K562 (cell line): ENCODE measurements at regions not wholly inside any gene's neighbourhood (a gene's known extent, or its start where the extent isn't known, plus 50 kb on each side); places are given as distances from the start of the nearest gene placed in this dataset.

Experiments
- ATAC-seq: fragments of 200-7000 bp; cut with Tn5 transposase; 3 replicates; pipeline ENCODE4 v1.9.1; 2020; ENCODE audit warnings: moderate library complexity
- BruUV-seq: library from RNA; stranded (reverse); fragments of 400-500 nt; replicated peaks from 2 replicates; lab custom pipeline; 2021; lab: Mats Ljungman, UMichigan
- CTCF ChIA-PET: fragments of 300-600 bp; formaldehyde crosslinking; extraction: SDS; loops from one replicate; lab custom pipeline; 2021; ENCODE audit warnings: low intra/inter-chr PET ratio; lab: Yijun Ruan, JAX
- POLR2A ChIA-PET: fragments of 300-600, 350-650 bp; sonication (Branson Sonifier 250); formaldehyde crosslinking; extraction: SDS; loops from one replicate; lab custom pipeline; 2021; ENCODE audit warnings: antibody characterized with exemption, inconsistent platforms; lab: Yijun Ruan, JAX
- DNase-seq, 4 experiments: peaks; one replicate each; pipeline versions ENCODE4 v3.0.0 to v3.0.0-alpha.2; 2011 to 2018; ENCODE audit warnings: low spot score in 3 of 4, mixed read lengths in 3 of 4; ENCODE audit errors: extremely low read depth in 1 of 4
- FAIRE-seq: peaks from 2 replicates; lab custom pipeline; 2011; peaks lifted over from hg19 to GRCh38; lab: Jason Lieb, UNC
- H2AFZ ChIP-seq: 2 replicates; pipeline ENCODE4 v1.6.0; 2011; ENCODE audit warnings: low read depth, low read length, control low read depth, inconsistent platforms
- H3K27ac ChIP-seq: fragments of 200-600 bp; 3 replicates; pipeline ENCODE4 v1.8.0; 2011; ENCODE audit warnings: low read depth, mild to moderate bottlenecking, control low read depth, inconsistent platforms, low read length, moderate library complexity, mixed read lengths; ENCODE audit errors: extremely low read depth
- H3K27me3 ChIP-seq, 2 experiments: fragments of 300-600 bp in 1 of 2; 2 replicates in 1 of 2; 3 replicates in 1 of 2; pipeline versions ENCODE4 v1.6.0 to v1.8.0; 2011; ENCODE audit warnings: inconsistent platforms in 2 of 2, low read length in 2 of 2, mild to moderate bottlenecking in 1 of 2, mixed read lengths in 1 of 2, moderate library complexity in 1 of 2; ENCODE audit not compliant: control insufficient read depth in 2 of 2, insufficient read depth in 2 of 2
- H3K36me3 ChIP-seq: fragments of 300-600 bp; 3 replicates; pipeline ENCODE4 v1.8.0; 2011; ENCODE audit warnings: mild to moderate bottlenecking, low read length, inconsistent platforms; ENCODE audit not compliant: control insufficient read depth, insufficient read depth
- H3K4me1 ChIP-seq, 2 experiments: fragments of 200-600 bp in 1 of 2; replicated peaks in 1 of 2; 2 replicates in 1 of 2; 3 replicates in 1 of 2; pipeline versions ENCODE4 v1.5.1 to v1.8.0; 2011; ENCODE audit warnings: inconsistent platforms in 2 of 2, low read length in 2 of 2, mild to moderate bottlenecking in 1 of 2, mixed read lengths in 1 of 2, moderate library complexity in 1 of 2; ENCODE audit not compliant: control insufficient read depth in 2 of 2, insufficient read depth in 2 of 2
- H3K4me2 ChIP-seq: 2 replicates; pipeline ENCODE4 v1.6.1; 2011; ENCODE audit warnings: low read length, control low read depth, inconsistent platforms, mixed read lengths; ENCODE audit not compliant: insufficient read depth
- H3K4me3 ChIP-seq: fragments of 200-600 bp; sonication (generic), shearing (Covaris generic); 2 replicates; pipeline ENCODE4 v1.5.1; 2016; ENCODE audit warnings: control low read depth, inconsistent platforms
- H3K79me2 ChIP-seq: fragments of 200-600 bp; 3 replicates; pipeline ENCODE4 v1.8.0; 2011; ENCODE audit warnings: low read length, inconsistent platforms; ENCODE audit not compliant: control insufficient read depth, insufficient read depth
- H3K9ac ChIP-seq, 2 experiments: 2 replicates each; pipeline versions ENCODE4 v1.6.0 to v1.6.1; 2011; ENCODE audit warnings: low read depth in 2 of 2, low read length in 2 of 2, control low read depth in 1 of 2, inconsistent platforms in 1 of 2, mild to moderate bottlenecking in 1 of 2, mixed read lengths in 1 of 2; ENCODE audit not compliant: insufficient read depth in 1 of 2
- H3K9me1 ChIP-seq: one replicate; pipeline ENCODE4 v1.6.0; 2011; ENCODE audit warnings: inconsistent platforms, mild to moderate bottlenecking, low read length, moderate library complexity; ENCODE audit not compliant: control insufficient read depth, insufficient read depth
- H3K9me3 ChIP-seq: replicated peaks from 2 replicates; pipeline ENCODE4 v1.5.1; 2011; ENCODE audit warnings: low read depth, low read length, inconsistent platforms; ENCODE audit not compliant: control insufficient read depth, insufficient read depth
- H4K20me1 ChIP-seq: replicated peaks from 2 replicates; pipeline ENCODE4 v1.6.1; 2011; ENCODE audit warnings: low read length, inconsistent platforms, mixed read lengths; ENCODE audit not compliant: control insufficient read depth, insufficient read depth
- CEBPG ChIP-seq, 3 experiments: fragments of 200-800 bp in 1 of 3; sonication (Bioruptor generic) in 1 of 3; sonication (generic) in 1 of 3; formaldehyde crosslinking in 1 of 3; IDR thresholded peaks in 2 of 3; conservative IDR thresholded peaks in 1 of 3; 2 replicates each; pipeline versions ENCODE4 v1.6.1 to v1.8.0; 2016 to 2022; ENCODE audit warnings: missing compliant biosample characterization in 2 of 3, missing genetic modification characterization in 2 of 3, mild to moderate bottlenecking in 1 of 3, missing genetic modification reagents in 1 of 3
- E2F5 ChIP-seq: sonication (generic); formaldehyde crosslinking; IDR thresholded peaks from 2 replicates; pipeline ENCODE4 v1.8.0; 2022; ENCODE audit warnings: mild to moderate bottlenecking, missing genetic modification reagents
- ESRRA ChIP-seq: fragments of 450-650 bp; IDR thresholded peaks from 2 replicates; pipeline ENCODE4 v1.6.1; 2014; ENCODE audit warnings: low read depth, mild to moderate bottlenecking, moderate library complexity, borderline replicate concordance
- HDAC3 ChIP-seq: fragments of 450-650 bp; IDR thresholded peaks from 2 replicates; pipeline ENCODE4 v1.6.1; 2018; ENCODE audit warnings: borderline replicate concordance, mild to moderate bottlenecking, moderate library complexity; ENCODE audit not compliant: partially characterized antibody
- KDM4B ChIP-seq, 2 experiments: fragments of 450-650 bp in 1 of 2; sonication (generic) in 1 of 2; IDR thresholded peaks; 2 replicates each; pipeline ENCODE4 v1.6.1; 2016 to 2017; ENCODE audit warnings: borderline replicate concordance in 2 of 2, antibody characterized with exemption in 1 of 2, low read depth in 1 of 2, mild to moderate bottlenecking in 1 of 2
- NCOA6 ChIP-seq: fragments of 450-650 bp; IDR thresholded peaks from 2 replicates; pipeline ENCODE4 v1.6.1; 2017; ENCODE audit warnings: mild to moderate bottlenecking
- ZKSCAN3 ChIP-seq: fragments of 250-450 bp; sonication (Bioruptor Pico); IDR thresholded peaks from 2 replicates; pipeline ENCODE4 v1.4.0; 2020
- WGBS: fragments of 100-300 bp; shearing (Covaris generic); methylation state at CpG from one replicate; pipeline ENCODE4 v1.1.6; 2016; ENCODE audit warnings: low coverage, mixed read lengths; ENCODE audit not compliant: insufficient coverage; ENCODE audit errors: missing lambda C conversion rate; 5-methylcytosine and 5-hydroxymethylcytosine counted together
- in situ Hi-C: fragments of 300-500 bp; cut with MboI; formaldehyde crosslinking; loops from 4 replicates; pipeline ENCODE4 v1.15.0; 2018; ENCODE audit warnings: inconsistent platforms, mixed read lengths
- intact Hi-C: fragments of 100-400 bp; cut with micrococcal nuclease; formaldehyde crosslinking; loops from 2 replicates; pipeline ENCODE4 v1.14.2; 2022
- TF ChIP-seq, protein P1 (sequence below): fragments of 450-650 bp; IDR thresholded peaks from 2 replicates; pipeline ENCODE4 v1.6.1; 2016; ENCODE audit warnings: antibody characterized with exemption
- TF ChIP-seq, protein P2 (sequence below): fragments of 200-800 bp; sonication (Bioruptor generic); IDR thresholded peaks from 2 replicates; pipeline ENCODE4 v1.6.1; 2017; ENCODE audit warnings: missing genetic modification characterization, missing compliant biosample characterization
- TF ChIP-seq, protein P3 (sequence below): fragments of 200-800 bp; sonication (Bioruptor generic); IDR thresholded peaks from 2 replicates; pipeline ENCODE4 v1.6.1; 2017; ENCODE audit warnings: missing genetic modification characterization, missing compliant biosample characterization

DNA sequence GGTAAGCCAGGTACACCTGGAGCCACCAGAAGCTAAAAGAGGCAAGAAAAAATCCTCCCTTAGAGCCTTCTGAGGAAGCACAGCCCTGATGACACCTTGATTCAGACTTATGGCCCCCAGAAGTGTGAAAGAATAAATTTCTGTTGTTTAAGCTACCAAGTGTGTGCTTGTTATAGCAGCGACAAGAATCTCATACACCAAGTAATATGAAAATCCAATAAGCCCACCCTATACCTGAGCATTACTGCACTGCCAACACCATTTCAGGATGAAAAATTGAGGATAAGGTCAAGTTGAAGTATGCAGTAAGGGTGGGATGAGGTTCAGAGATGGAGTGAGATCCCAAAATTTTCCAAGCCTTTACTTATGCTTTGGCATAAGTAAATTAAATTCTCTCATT lies 163.6 kb upstream of the CCDC196 start:
- BruUV-seq, result no TSS peak
- Histone ChIP-seq H3K36me3 (no peaks in the 10 kb centered on the region), H3K4me2 (no peak overlapping the region), H3K4me3 (no peak overlapping the region), H3K79me2 (no peaks in the 10 kb centered on the region), H3K9me3 (no peaks in the 10 kb centered on the region), H3K27ac (no peak overlapping the region), H3K9ac (no peak overlapping the region), H3K27me3 (no peaks in the 10 kb centered on the region), H3K9me1 (no peaks in the 10 kb centered on the region), H4K20me1 (no peaks in the 10 kb centered on the region), H3K4me1 (no peaks in the 10 kb centered on the region), H2AFZ (no peak overlapping the region)
- ATAC-seq, result no peak
- 0% methylated on average over 1 of the region's 1 CpG for WGBS
- no peak for FAIRE-seq
- POLR2A ChIA-PET, result no interaction called here
- CTCF ChIA-PET, result no interaction called here
- in situ Hi-C loops, result no loop called here
- no peak for TF ChIP-seq NCOA6
- TF ChIP-seq, protein P1, sequence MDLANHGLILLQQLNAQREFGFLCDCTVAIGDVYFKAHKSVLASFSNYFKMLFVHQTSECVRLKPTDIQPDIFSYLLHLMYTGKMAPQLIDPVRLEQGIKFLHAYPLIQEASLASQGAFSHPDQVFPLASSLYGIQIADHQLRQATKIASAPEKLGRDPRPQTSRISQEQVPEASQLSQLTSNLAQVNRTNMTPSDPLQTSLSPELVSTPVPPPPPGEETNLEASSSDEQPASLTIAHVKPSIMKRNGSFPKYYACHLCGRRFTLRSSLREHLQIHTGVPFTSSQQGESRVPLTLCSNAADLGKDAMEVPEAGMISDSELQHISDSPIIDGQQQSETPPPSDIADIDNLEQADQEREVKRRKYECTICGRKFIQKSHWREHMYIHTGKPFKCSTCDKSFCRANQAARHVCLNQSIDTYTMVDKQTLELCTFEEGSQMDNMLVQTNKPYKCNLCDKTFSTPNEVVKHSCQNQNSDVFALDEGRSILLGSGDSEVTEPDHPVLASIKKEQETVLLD, result no peak
- TF ChIP-seq ZKSCAN3 (CRISPR knock-in tag), result no peak
- TF ChIP-seq ESRRA, result no peak
- TF ChIP-seq, protein P2, sequence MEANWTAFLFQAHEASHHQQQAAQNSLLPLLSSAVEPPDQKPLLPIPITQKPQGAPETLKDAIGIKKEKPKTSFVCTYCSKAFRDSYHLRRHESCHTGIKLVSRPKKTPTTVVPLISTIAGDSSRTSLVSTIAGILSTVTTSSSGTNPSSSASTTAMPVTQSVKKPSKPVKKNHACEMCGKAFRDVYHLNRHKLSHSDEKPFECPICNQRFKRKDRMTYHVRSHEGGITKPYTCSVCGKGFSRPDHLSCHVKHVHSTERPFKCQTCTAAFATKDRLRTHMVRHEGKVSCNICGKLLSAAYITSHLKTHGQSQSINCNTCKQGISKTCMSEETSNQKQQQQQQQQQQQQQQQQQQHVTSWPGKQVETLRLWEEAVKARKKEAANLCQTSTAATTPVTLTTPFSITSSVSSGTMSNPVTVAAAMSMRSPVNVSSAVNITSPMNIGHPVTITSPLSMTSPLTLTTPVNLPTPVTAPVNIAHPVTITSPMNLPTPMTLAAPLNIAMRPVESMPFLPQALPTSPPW (CRISPR knock-in tag), result no peak
- no peak for TF ChIP-seq CEBPG (CRISPR knock-in tag; IDR thresholded peaks at IDR 0.05)
- no peak for TF ChIP-seq CEBPG (tag; conservative IDR thresholded peaks at IDR 0.05 in 1 of 2, IDR thresholded peaks at IDR 0.05 in 1 of 2)
- TF ChIP-seq, protein P3, sequence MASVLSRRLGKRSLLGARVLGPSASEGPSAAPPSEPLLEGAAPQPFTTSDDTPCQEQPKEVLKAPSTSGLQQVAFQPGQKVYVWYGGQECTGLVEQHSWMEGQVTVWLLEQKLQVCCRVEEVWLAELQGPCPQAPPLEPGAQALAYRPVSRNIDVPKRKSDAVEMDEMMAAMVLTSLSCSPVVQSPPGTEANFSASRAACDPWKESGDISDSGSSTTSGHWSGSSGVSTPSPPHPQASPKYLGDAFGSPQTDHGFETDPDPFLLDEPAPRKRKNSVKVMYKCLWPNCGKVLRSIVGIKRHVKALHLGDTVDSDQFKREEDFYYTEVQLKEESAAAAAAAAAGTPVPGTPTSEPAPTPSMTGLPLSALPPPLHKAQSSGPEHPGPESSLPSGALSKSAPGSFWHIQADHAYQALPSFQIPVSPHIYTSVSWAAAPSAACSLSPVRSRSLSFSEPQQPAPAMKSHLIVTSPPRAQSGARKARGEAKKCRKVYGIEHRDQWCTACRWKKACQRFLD, result no peak
- TF ChIP-seq E2F5, result no peak
- no peak for TF ChIP-seq KDM4B (IDR thresholded peaks at IDR 0.05; ENCODE audit: borderline replicate concordance in 2 of 2, low read depth in 1 of 2)
- no peak for TF ChIP-seq HDAC3
- intact Hi-C loops, result no loop called here
- DNase-seq, result no peak
